SJSA1 (cell line): ENCODE measurements at regions not wholly inside any gene's neighbourhood (a gene's known extent, or its start where the extent isn't known, plus 50 kb on each side); places are given as distances from the start of the nearest gene placed in this dataset.

ENCODE experiments used
- DNase-seq, 2 experiments: peaks; one replicate each; pipeline ENCODE4 v3.0.0-alpha.2; 2015 to 2020; ENCODE audit warnings: low spot score in 2 of 2, low read depth in 1 of 2
- H3K27ac ChIP-seq: fragments of 250-450 bp; sonication (Bioruptor Pico); 2 replicates; pipeline ENCODE4 v1.5.1; 2020; ENCODE audit warnings: mild to moderate bottlenecking, moderate library complexity
- H3K27me3 ChIP-seq: fragments of 250-450 bp; sonication (Bioruptor Pico); replicated peaks from 2 replicates; pipeline ENCODE4 v1.5.1; 2020; ENCODE audit warnings: mild to moderate bottlenecking, moderate library complexity
- H3K36me3 ChIP-seq: fragments of 250-450 bp; sonication (Bioruptor Pico); 2 replicates; pipeline ENCODE4 v1.5.1; 2020; ENCODE audit warnings: mild to moderate bottlenecking
- H3K4me1 ChIP-seq: fragments of 250-450 bp; sonication (Bioruptor Pico); replicated peaks from 2 replicates; pipeline ENCODE4 v1.6.1; 2021; ENCODE audit warnings: mild to moderate bottlenecking
- H3K4me3 ChIP-seq: fragments of 250-450 bp; sonication (Bioruptor Pico); 2 replicates; pipeline ENCODE4 v1.5.1; 2020; ENCODE audit warnings: mild to moderate bottlenecking
- H3K9me3 ChIP-seq: fragments of 250-450 bp; sonication (Bioruptor Pico); replicated peaks from 2 replicates; pipeline ENCODE4 v1.5.1; 2020; ENCODE audit warnings: mild to moderate bottlenecking

GRCh38 chr15:73001840-73002239 is 50.4 kb upstream of the NEO1 start:
- Histone ChIP-seq H3K27ac (no peak overlapping the region), H3K4me3 (no peak overlapping the region), H3K27me3 (no peaks in the 10 kb centered on the region), H3K9me3 (no peaks in the 10 kb centered on the region), H3K4me1 (peaks cover 11% of the 10 kb centered on the region), H3K36me3 (no peaks in the 10 kb centered on the region)
- DNase-seq, result no peak

- H3K36me3 ChIP-seq, result no peaks in the 10 kb centered on the region
- H3K4me3 ChIP-seq, result no peak overlapping the region
- H3K4me1 ChIP-seq, result peaks cover 11% of the 10 kb centered on the region
- H3K9me3 ChIP-seq, result no peaks in the 10 kb centered on the region
- H3K27me3 ChIP-seq, result no peaks in the 10 kb centered on the region
- H3K27ac ChIP-seq, result no peak overlapping the region
- DNase-seq, result no peak
Observed at GRCh38 chr15:73000293-73000692, 52.0 kb upstream of the NEO1 start.

- DNase-seq, result no peak
- H3K4me3 ChIP-seq, result no peak overlapping the region
- H3K9me3 ChIP-seq, result no peaks in the 10 kb centered on the region
- H3K36me3 ChIP-seq, result no peaks in the 10 kb centered on the region
- H3K27ac ChIP-seq, result no peak overlapping the region
- no peaks in the 10 kb centered on the region for H3K27me3 ChIP-seq
- peaks cover 11% of the 10 kb centered on the region for H3K4me1 ChIP-seq
Observed at GRCh38 chr15:72999586-72999985, 52.7 kb upstream of the NEO1 start.

GRCh38 chr15:72998681-72999466 is 53.4 kb upstream of the NEO1 start:
- peaks cover 11% of the 10 kb centered on the region for H3K4me1 ChIP-seq
- no peaks in the 10 kb centered on the region for H3K9me3 ChIP-seq
- no peaks in the 10 kb centered on the region for H3K27me3 ChIP-seq
- H3K4me3 ChIP-seq, result no peak overlapping the region
- no peak overlapping the region for H3K27ac ChIP-seq
- no peaks in the 10 kb centered on the region for H3K36me3 ChIP-seq
- no peak for DNase-seq

- H3K27ac ChIP-seq, result no peak overlapping the region
- H3K4me1 ChIP-seq, result peaks cover 11% of the 10 kb centered on the region
- no peak overlapping the region for H3K4me3 ChIP-seq
- H3K27me3 ChIP-seq, result no peaks in the 10 kb centered on the region
- no peak for DNase-seq
- H3K9me3 ChIP-seq, result no peaks in the 10 kb centered on the region
- H3K36me3 ChIP-seq, result no peaks in the 10 kb centered on the region
Observed at GRCh38 chr15:72998226-72998625, 54.0 kb upstream of the NEO1 start.

- Histone ChIP-seq H3K36me3 (no peaks in the 10 kb centered on the region), H3K9me3 (no peaks in the 10 kb centered on the region), H3K4me1 (peaks cover 11% of the 10 kb centered on the region), H3K4me3 (no peak overlapping the region), H3K27me3 (no peaks in the 10 kb centered on the region), H3K27ac (no peak overlapping the region)
- no peak for DNase-seq
Observed at GRCh38 chr15:72995849-72996248, 56.4 kb upstream of the NEO1 start.

- peaks cover 16% of the 10 kb centered on the region for H3K4me1 ChIP-seq
- H3K36me3 ChIP-seq, result no peaks in the 10 kb centered on the region
- no peaks in the 10 kb centered on the region for H3K27me3 ChIP-seq
- no peak for DNase-seq
- no peak overlapping the region for H3K4me3 ChIP-seq
- H3K27ac ChIP-seq, result no peak overlapping the region
- no peaks in the 10 kb centered on the region for H3K9me3 ChIP-seq
Observed at GRCh38 chr15:72994534-72995177, 57.6 kb upstream of the NEO1 start.

GRCh38 chr15:72992841-72993252 is 59.4 kb upstream of the NEO1 start:
- DNase-seq, result no peak
- H3K36me3 ChIP-seq, result no peaks in the 10 kb centered on the region
- H3K9me3 ChIP-seq, result no peaks in the 10 kb centered on the region
- H3K27ac ChIP-seq, result no peak overlapping the region
- H3K4me3 ChIP-seq, result no peak overlapping the region
- peaks cover 16% of the 10 kb centered on the region for H3K4me1 ChIP-seq
- no peaks in the 10 kb centered on the region for H3K27me3 ChIP-seq

GRCh38 chr15:72991026-72991425 is 61.2 kb upstream of the NEO1 start:
- H3K4me3 ChIP-seq, result no peak overlapping the region
- no peaks in the 10 kb centered on the region for H3K9me3 ChIP-seq
- H3K4me1 ChIP-seq, result peaks cover 16% of the 10 kb centered on the region
- 0 out of 2 replicates have a peak, but pooled peaks cover 3% of the 10 kb centered on the region for H3K27me3 ChIP-seq
- H3K27ac ChIP-seq, result no peak overlapping the region
- DNase-seq, result no peak
- H3K36me3 ChIP-seq, result no peaks in the 10 kb centered on the region

GRCh38 chr15:72983801-72984545 is 68.3 kb upstream of the NEO1 start:
- H3K4me1 ChIP-seq, result no peaks in the 10 kb centered on the region
- H3K27ac ChIP-seq, result no peak overlapping the region
- H3K4me3 ChIP-seq, result no peak overlapping the region
- no peak for DNase-seq
- H3K27me3 ChIP-seq, result 0 out of 2 replicates have a peak, but pooled peaks cover 3% of the 10 kb centered on the region
- no peaks in the 10 kb centered on the region for H3K36me3 ChIP-seq
- no peaks in the 10 kb centered on the region for H3K9me3 ChIP-seq

GRCh38 chr15:72982714-72983113 is 69.5 kb upstream of the NEO1 start:
- Histone ChIP-seq H3K4me3 (no peak overlapping the region), H3K27me3 (0 out of 2 replicates have a peak, but pooled peaks cover 3% of the 10 kb centered on the region), H3K4me1 (no peaks in the 10 kb centered on the region), H3K36me3 (no peaks in the 10 kb centered on the region), H3K27ac (no peak overlapping the region), H3K9me3 (no peaks in the 10 kb centered on the region)
- no peak for DNase-seq

GRCh38 chr15:72980661-72981060 is 71.6 kb upstream of the NEO1 start:
- no peak for DNase-seq

GRCh38 chr15:72979791-72980190 is 72.5 kb upstream of the NEO1 start:
- no peak for DNase-seq
- Histone ChIP-seq H3K4me3 (no peak overlapping the region), H3K36me3 (no peaks in the 10 kb centered on the region), H3K27ac (no peak overlapping the region), H3K4me1 (no peaks in the 10 kb centered on the region), H3K9me3 (no peaks in the 10 kb centered on the region), H3K27me3 (no peaks in the 10 kb centered on the region)

More at GRCh38 chr15:72980661-72981060, 71.6 kb upstream of the NEO1 start:
- H3K36me3 ChIP-seq, result no peaks in the 10 kb centered on the region
- no peaks in the 10 kb centered on the region for H3K4me1 ChIP-seq
- H3K9me3 ChIP-seq, result no peaks in the 10 kb centered on the region
- H3K27me3 ChIP-seq, result no peaks in the 10 kb centered on the region
- no peak overlapping the region for H3K4me3 ChIP-seq
- no peak overlapping the region for H3K27ac ChIP-seq

- H3K36me3 ChIP-seq, result no peaks in the 10 kb centered on the region
- H3K9me3 ChIP-seq, result no peaks in the 10 kb centered on the region
- no peak for DNase-seq
- H3K27ac ChIP-seq, result no peak overlapping the region
- H3K4me1 ChIP-seq, result no peaks in the 10 kb centered on the region
- H3K4me3 ChIP-seq, result no peak overlapping the region
- H3K27me3 ChIP-seq, result no peaks in the 10 kb centered on the region
Observed at GRCh38 chr15:72979308-72979707, 73.0 kb upstream of the NEO1 start.
